ENCODE measurements at regions not wholly inside any gene's neighbourhood (a gene's known extent, or its start where the extent isn't known, plus 50 kb on each side); places are given as distances from the start of the nearest gene placed in this dataset.

- Histone ChIP-seq H3K36me3 (no peaks in the 10 kb centered on the region), H3K9ac (ENCODE audit: low read depth in 2 of 2, low read length in 2 of 2) (no peak overlapping the region), H3K4me3 (no peak overlapping the region), H3K27me3 (no peaks in the 10 kb centered on the region), H3K27ac (no peak overlapping the region), H3K9me3 (no peaks in the 10 kb centered on the region), H3K4me1 (no peaks in the 10 kb centered on the region)
- TF ChIP-seq, protein P1, sequence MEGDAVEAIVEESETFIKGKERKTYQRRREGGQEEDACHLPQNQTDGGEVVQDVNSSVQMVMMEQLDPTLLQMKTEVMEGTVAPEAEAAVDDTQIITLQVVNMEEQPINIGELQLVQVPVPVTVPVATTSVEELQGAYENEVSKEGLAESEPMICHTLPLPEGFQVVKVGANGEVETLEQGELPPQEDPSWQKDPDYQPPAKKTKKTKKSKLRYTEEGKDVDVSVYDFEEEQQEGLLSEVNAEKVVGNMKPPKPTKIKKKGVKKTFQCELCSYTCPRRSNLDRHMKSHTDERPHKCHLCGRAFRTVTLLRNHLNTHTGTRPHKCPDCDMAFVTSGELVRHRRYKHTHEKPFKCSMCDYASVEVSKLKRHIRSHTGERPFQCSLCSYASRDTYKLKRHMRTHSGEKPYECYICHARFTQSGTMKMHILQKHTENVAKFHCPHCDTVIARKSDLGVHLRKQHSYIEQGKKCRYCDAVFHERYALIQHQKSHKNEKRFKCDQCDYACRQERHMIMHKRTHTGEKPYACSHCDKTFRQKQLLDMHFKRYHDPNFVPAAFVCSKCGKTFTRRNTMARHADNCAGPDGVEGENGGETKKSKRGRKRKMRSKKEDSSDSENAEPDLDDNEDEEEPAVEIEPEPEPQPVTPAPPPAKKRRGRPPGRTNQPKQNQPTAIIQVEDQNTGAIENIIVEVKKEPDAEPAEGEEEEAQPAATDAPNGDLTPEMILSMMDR (IDR thresholded peaks at IDR 0.05), result no peak
- intact Hi-C loops (cut with DNase I), result no loop called here
- no peak for DNase-seq
These were observed 224.0 kb upstream of the ZNF32 start for GRCh38 chr10:43872644-43873043.

DNA sequence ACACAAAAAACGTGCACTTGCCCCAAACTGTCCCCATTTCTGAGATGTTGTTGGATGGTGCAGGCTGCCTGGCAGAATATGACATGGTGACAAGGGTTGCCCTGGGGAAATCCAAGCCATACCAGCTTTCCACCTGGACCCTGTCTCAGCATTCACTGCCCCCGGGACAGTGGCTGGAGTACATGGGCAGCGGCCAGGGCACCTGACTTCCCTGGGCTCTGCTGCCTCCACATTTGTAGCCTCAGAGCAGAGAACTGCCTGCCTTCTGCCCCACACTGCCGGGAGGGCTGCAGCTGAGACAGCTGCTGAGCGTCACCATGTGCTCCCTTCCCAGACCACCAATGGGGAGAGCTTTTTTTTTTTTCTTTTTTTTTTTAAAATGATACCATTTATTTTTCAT is 222.9 kb upstream of the ZNF32 start:
- intact Hi-C loops (cut with DNase I), result no loop called here
- TF ChIP-seq, protein P1 (IDR thresholded peaks at IDR 0.05), result no peak
- no peak overlapping the region for H3K27ac ChIP-seq

DNA sequence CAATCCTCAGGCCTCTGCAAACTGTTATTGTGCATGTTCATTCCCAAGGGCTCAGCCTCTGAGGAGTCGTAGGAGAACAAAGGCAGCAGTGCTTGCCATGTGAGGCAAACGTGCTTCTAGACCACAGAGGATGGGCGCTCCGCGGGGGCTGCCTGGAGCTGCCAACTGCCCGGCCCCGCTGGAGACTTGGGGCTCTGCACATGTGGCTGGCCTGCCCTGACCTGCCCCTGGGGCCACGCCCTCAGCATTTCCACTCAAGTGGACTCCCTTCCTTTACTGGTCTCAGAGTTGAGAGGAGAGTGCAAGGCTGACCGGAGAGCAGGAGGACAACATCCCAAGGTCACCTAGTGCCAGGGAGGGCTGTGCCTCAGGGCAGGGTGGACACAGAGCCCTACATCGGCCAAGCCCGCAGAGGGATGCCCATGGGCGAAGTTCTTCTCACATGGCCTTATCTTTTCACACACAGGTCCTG is 222.3 kb upstream of the ZNF32 start:
- intact Hi-C loops (cut with DNase I), result no loop called here
- H3K27me3 ChIP-seq, result no peaks in the 10 kb centered on the region
- H3K4me1 ChIP-seq, result no peaks in the 10 kb centered on the region
- no peak overlapping the region for H3K4me3 ChIP-seq
- H3K9ac ChIP-seq (ENCODE audit: low read depth in 2 of 2, low read length in 2 of 2), result no peak overlapping the region
- H3K36me3 ChIP-seq, result no peaks in the 10 kb centered on the region
- TF ChIP-seq, protein P1 (IDR thresholded peaks at IDR 0.05), result no peak
- H3K9me3 ChIP-seq, result no peaks in the 10 kb centered on the region
- H3K27ac ChIP-seq, result no peak overlapping the region
- no peak for DNase-seq

More for the DNA sequence above, 222.9 kb upstream of the ZNF32 start:
- no peaks in the 10 kb centered on the region for H3K27me3 ChIP-seq
- no peaks in the 10 kb centered on the region for H3K36me3 ChIP-seq
- no peak overlapping the region for H3K4me3 ChIP-seq
- no peaks in the 10 kb centered on the region for H3K4me1 ChIP-seq
- DNase-seq, result no peak
- no peaks in the 10 kb centered on the region for H3K9me3 ChIP-seq
- no peak overlapping the region for H3K9ac ChIP-seq (ENCODE audit: low read depth in 2 of 2, low read length in 2 of 2)

DNA sequence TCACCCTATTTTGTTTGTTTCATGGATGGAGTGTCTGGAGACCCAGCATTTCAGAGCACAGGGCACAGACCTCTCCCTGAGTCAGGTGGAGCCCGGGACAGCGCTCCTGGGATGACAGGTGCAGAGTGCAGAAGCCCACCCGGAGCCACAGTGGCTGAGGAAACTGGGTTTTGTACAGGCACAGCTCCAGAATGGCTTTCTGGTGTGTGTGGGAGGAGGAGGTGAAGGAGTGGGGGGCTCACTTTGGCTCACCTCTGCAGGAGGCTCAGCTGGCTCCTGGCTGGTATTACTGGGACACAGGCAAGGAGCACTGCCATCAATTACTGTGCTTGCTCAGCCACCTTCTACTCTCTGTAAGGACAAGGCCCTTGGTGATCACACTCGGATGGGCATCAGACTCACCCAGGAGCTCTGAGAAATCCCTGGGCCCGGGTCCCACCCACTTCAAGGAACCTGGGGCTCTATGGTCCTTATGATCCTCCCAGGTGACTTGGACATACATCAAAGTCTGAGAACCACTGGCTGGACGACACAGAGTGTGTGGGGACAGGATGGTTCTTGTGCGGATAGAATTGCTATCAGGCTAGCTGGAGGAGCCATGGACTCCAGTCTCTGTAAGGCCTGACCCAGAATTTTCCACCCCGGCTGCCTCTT is 221.1 kb upstream of the ZNF32 start:
- H3K4me3 ChIP-seq, result no peak overlapping the region
- intact Hi-C loops (cut with DNase I), result no loop called here
- H3K9ac ChIP-seq (ENCODE audit: low read depth in 2 of 2, low read length in 2 of 2), result no peak overlapping the region
- H3K9me3 ChIP-seq, result no peaks in the 10 kb centered on the region
- no peaks in the 10 kb centered on the region for H3K4me1 ChIP-seq
- no peak overlapping the region for H3K27ac ChIP-seq
- no peaks in the 10 kb centered on the region for H3K27me3 ChIP-seq
- TF ChIP-seq, protein P1 (IDR thresholded peaks at IDR 0.05), result no peak
- H3K36me3 ChIP-seq, result no peaks in the 10 kb centered on the region
- DNase-seq, result no peak

GRCh38 chr10:43868952-43869351 is 220.3 kb upstream of the ZNF32 start:
- H3K36me3 ChIP-seq, result no peaks in the 10 kb centered on the region
- H3K4me1 ChIP-seq, result no peaks in the 10 kb centered on the region
- H3K27me3 ChIP-seq, result no peaks in the 10 kb centered on the region
- H3K9ac ChIP-seq (ENCODE audit: low read depth in 2 of 2, low read length in 2 of 2), result no peak overlapping the region
- H3K27ac ChIP-seq, result no peak overlapping the region
- H3K4me3 ChIP-seq, result no peak overlapping the region
- intact Hi-C loops (cut with DNase I), result no loop called here
- TF ChIP-seq, protein P1 (IDR thresholded peaks at IDR 0.05), result no peak
- no peaks in the 10 kb centered on the region for H3K9me3 ChIP-seq
- DNase-seq, result no peak
